Adrenal gland (tissue), 9 donors: ENCODE measurements at regions not wholly inside any gene's neighbourhood (a gene's known extent, or its start where the extent isn't known, plus 50 kb on each side); places are given as distances from the start of the nearest gene placed in this dataset.

ENCODE experiments used
- DNase-seq, 7 donors: peaks; one replicate each; pipeline ENCODE4 v3.0.0-alpha.2; 2019 to 2020
- H3K27ac ChIP-seq, 5 donors: fragments of 200-600 bp; sonication (generic) in 4 of 5; 1 replicate in 3 of 5; 2 replicates in 2 of 5; pipeline versions ENCODE4 v1.5.1 to v1.8.0; 2016 to 2020; ENCODE audit warnings: mild to moderate bottlenecking in 1 of 5
- H3K27me3 ChIP-seq: fragments of 200-600 bp; 2 replicates; pipeline ENCODE4 v1.8.0; 2021
- H3K36me3 ChIP-seq, 2 donors: fragments of 200-600 bp; replicated peaks in 1 of 2; 1 replicate in 1 of 2; 2 replicates in 1 of 2; pipeline versions ENCODE4 v1.5.1 to v1.8.0; 2018 to 2022
- H3K4me1 ChIP-seq, 2 donors: fragments of 200-600 bp; replicated peaks in 1 of 2; 1 replicate in 1 of 2; 2 replicates in 1 of 2; pipeline versions ENCODE4 v1.5.1 to v1.8.0; 2018 to 2021
- H3K4me3 ChIP-seq, 4 donors: fragments of 200-600 bp; sonication (generic) in 3 of 4; one replicate each; pipeline ENCODE4 v1.5.1; 2016 to 2018
- H3K9me3 ChIP-seq, 3 donors: fragments of 200-600 bp; sonication (generic) in 1 of 3; replicated peaks in 1 of 3; 1 replicate in 2 of 3; 2 replicates in 1 of 3; pipeline versions ENCODE4 v1.5.1 to v1.8.0; 2016 to 2021
- POLR2A ChIP-seq, 2 donors: fragments of 450-650 bp; IDR thresholded peaks; one replicate each; pipeline ENCODE4 v1.6.1; 2017; ENCODE audit warnings: antibody characterized with exemption in 2 of 2, mild to moderate bottlenecking in 2 of 2, moderate library complexity in 1 of 2
- WGBS, 4 donors: extraction: QIAGEN DNeasy Blood & Tissue Kit in 2 of 4; methylation state at CpG; one replicate each; pipeline versions ENCODE4 v1.1.5 to v1.1.7; 2013 to 2017; 5-methylcytosine and 5-hydroxymethylcytosine counted together
- intact Hi-C, 2 donors: fragments of 100-400 bp; cut with DNase I; formaldehyde crosslinking; loops; one replicate each; pipeline versions ENCODE4 v1.14.1 to v1.15.0; 2022 to 2023
- TF ChIP-seq, protein P1 (sequence below), 6 experiments: fragments of 450-650 bp in 4 of 6; fragments of 200-600 bp in 2 of 6; sonication (generic) in 1 of 6; IDR thresholded peaks; 1 replicate in 5 of 6; 2 replicates in 1 of 6; pipeline versions ENCODE4 v1.5.1 to v1.8.0; 2016 to 2021; ENCODE audit warnings: antibody characterized with exemption in 6 of 6, mild to moderate bottlenecking in 2 of 6, moderate library complexity in 1 of 6
- donor health status: healthy with polysubstance abuse.
- donor health status: Bipolar disorder and iron deficiency.
- donor health status: DM: yes; HTN: yes; CAD: no.
- donor health status: DM: no; HTN: no; CAD: no.
- donor health status: DM: no; HTN: no; CAD: no.

DNA sequence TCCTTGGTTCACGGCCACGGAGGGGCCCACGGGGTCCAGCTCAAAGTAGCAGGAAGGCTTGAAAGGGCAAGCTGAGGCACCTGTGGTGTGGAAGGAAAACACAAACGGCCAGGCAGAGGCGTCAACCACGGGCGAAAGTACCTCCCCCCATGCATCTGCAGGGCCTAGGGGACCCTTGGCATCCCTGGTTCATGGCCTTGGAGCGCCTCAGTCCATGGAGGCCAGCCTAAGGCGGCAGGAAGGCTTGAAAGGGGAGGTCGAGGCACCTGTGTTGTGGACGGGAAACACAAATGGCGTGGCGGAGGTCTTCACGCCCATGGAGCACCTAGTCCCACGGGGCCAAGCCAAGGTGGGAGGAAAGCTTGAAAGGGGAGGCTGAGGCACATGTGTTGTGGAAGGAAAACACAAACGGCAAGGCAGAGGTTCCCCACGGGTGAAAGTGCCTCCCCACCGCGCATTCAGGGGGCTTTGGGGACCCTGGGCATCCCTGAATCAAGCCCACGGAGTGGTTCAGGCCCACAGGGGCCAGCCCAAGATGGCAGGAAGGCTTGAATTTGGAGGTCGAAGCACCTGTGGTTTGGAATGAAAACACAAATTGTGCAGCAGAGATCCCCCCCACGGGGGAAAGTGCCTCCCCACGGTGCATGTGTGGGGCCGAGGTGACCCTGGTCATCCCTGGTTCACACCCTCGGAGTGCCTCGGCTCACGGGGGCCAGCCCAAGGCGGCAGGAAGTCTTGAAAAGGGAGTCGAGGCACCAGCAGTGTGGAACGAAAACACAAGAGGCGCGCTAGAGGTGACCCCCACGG is 380.8 kb downstream of the ALG10 start:
- H3K27me3 ChIP-seq: no peaks in the 10 kb centered on the region
- H3K4me3 ChIP-seq: no peak overlapping the region
- no peaks in the 10 kb centered on the region for H3K4me1 ChIP-seq
- TF ChIP-seq, protein P1, sequence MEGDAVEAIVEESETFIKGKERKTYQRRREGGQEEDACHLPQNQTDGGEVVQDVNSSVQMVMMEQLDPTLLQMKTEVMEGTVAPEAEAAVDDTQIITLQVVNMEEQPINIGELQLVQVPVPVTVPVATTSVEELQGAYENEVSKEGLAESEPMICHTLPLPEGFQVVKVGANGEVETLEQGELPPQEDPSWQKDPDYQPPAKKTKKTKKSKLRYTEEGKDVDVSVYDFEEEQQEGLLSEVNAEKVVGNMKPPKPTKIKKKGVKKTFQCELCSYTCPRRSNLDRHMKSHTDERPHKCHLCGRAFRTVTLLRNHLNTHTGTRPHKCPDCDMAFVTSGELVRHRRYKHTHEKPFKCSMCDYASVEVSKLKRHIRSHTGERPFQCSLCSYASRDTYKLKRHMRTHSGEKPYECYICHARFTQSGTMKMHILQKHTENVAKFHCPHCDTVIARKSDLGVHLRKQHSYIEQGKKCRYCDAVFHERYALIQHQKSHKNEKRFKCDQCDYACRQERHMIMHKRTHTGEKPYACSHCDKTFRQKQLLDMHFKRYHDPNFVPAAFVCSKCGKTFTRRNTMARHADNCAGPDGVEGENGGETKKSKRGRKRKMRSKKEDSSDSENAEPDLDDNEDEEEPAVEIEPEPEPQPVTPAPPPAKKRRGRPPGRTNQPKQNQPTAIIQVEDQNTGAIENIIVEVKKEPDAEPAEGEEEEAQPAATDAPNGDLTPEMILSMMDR (IDR thresholded peaks at IDR 0.05): no peak
- TF ChIP-seq POLR2A (IDR thresholded peaks at IDR 0.05): no peak
- H3K36me3 ChIP-seq: no peaks in the 10 kb centered on the region
- 68 to 82% (median 72%) methylated on average over 27 to 33 of the region's 33 CpGs for WGBS, 4 donors
- H3K27ac ChIP-seq: no peak overlapping the region
- peak in 6 of 7 donors; percentile 3 to 24 (median 8) for DNase-seq
- H3K9me3 ChIP-seq: peaks cover 0 to 15% (median 0%) of the 10 kb centered on the region in 3 donors
- intact Hi-C loops: no loop called here

DNA sequence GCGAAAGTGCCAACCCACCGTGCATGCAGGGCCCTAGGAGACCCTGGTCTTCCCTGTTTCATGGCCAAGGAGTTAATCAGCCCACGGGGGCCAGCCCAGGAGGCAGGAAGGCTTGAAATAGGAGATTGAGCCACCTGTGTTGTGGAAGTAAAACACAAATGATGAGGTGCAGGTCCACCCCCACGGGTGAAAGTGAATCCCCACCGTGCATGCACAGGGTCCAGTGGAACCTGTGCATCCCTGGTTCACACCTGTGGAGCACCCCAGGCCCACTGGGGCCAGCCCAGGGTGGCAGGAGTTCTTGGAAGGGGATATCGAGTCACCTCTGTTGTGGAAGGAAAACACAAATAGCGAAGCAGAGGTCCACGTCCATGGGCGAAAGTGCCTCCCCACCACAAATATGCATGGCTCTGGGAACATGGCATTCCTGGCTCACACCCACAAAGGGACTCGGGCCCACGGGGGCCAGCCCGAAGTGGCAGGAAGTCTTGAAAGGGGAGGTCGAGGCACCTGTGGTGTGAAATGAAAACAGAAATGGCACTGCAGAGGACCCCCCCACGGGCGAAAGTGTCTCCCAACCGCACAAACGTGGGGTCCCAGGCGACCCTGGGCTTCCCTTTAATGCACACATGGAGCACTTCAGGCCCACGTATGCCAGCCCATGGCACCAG is 381.5 kb downstream of the ALG10 start:
- no peaks in the 10 kb centered on the region for H3K27me3 ChIP-seq
- no peaks in the 10 kb centered on the region for H3K36me3 ChIP-seq
- intact Hi-C loops: no loop called here
- peak in 5 of 7 donors; percentile 2 to 11 (median 5) for DNase-seq
- peaks cover 0 to 15% (median 0%) of the 10 kb centered on the region in 3 donors for H3K9me3 ChIP-seq
- no peak overlapping the region for H3K27ac ChIP-seq
- TF ChIP-seq, protein P1 (IDR thresholded peaks at IDR 0.05): no peak
- no peak for TF ChIP-seq POLR2A (IDR thresholded peaks at IDR 0.05)
- no peaks in the 10 kb centered on the region for H3K4me1 ChIP-seq
- 44 to 58% (median 50%) methylated on average over 17 to 19 of the region's 19 CpGs for WGBS, 4 donors
- H3K4me3 ChIP-seq: no peak overlapping the region

DNA sequence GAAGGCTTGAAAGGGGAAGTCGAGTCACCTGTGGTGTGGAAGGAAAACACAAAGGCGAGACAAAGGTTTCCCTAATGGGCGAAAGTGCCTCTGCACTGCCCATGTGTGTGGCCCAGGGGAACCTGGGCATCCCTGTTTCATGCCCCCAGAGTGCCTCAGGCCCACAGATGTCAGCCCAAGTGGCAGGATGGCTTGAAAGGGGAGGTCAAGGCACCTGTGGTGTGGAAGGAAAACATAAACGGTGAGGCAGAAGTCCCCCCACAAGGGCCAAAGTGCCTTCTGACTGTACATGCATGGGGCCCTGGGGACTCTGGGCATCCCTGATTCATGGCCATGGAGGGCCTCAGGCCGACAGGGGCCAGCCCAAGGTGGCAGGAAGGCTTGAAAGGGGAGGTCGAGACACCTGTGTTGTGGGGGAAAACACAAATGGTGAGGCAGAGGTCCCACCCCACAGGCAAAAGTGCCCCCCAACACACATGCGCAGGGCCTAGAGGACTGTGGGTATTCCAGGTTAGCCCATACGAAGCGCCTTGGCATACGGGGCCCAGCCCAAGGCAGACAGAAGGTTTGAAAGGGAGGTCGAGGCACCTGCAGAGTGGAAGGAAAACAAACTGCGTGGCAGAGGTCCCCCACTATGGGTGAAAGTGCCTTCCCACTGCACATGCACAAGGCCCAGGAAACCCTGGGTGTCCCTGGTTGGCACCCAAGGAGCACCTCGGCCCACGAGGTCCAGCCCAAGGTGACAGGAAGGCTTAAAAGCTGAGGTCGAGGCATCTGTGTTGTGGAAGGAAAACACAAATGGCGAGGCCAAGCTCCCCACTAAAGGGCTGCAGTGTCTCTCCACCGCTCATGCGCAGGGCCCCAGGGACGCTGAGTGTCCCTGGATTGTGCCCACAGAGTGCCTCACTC is 382.3 kb downstream of the ALG10 start:
- peak in 5 of 7 donors; percentile 3 to 18 (median 6) for DNase-seq
- H3K36me3 ChIP-seq: no peaks in the 10 kb centered on the region
- 63 to 70% (median 66%) methylated on average over 14 to 19 of the region's 19 CpGs for WGBS, 4 donors
- TF ChIP-seq, protein P1 (IDR thresholded peaks at IDR 0.05): no peak
- no peak for TF ChIP-seq POLR2A (IDR thresholded peaks at IDR 0.05)
- no peaks in the 10 kb centered on the region for H3K4me1 ChIP-seq
- no peak overlapping the region for H3K4me3 ChIP-seq
- intact Hi-C loops: no loop called here
- peaks cover 0 to 20% (median 0%) of the 10 kb centered on the region in 3 donors for H3K9me3 ChIP-seq
- H3K27ac ChIP-seq: no peak overlapping the region
- no peaks in the 10 kb centered on the region for H3K27me3 ChIP-seq
